OCI-LY1 (cell line): ENCODE measurements at regions not wholly inside any gene's neighbourhood (a gene's known extent, or its start where the extent isn't known, plus 50 kb on each side); places are given as distances from the start of the nearest gene placed in this dataset.

Source experiments
- H2AFZ ChIP-seq: fragments of 200-600 bp; sonication (generic), shearing (Covaris generic); 2 replicates; pipeline ENCODE4 v1.6.0; 2014; ENCODE audit warnings: antibody characterized with exemption, mild to moderate bottlenecking, low read length
- H3F3A ChIP-seq: fragments of 200-600 bp; sonication (generic), shearing (Covaris generic); 2 replicates; pipeline ENCODE4 v1.6.0; 2014; ENCODE audit warnings: mild to moderate bottlenecking, antibody characterized with exemption, low read length, moderate library complexity; ENCODE audit not compliant: insufficient read depth
- H3K27ac ChIP-seq: fragments of 200-600 bp; sonication (generic); 2 replicates; pipeline ENCODE4 v1.5.1; 2014; ENCODE audit warnings: low read length, mixed run types, mild to moderate bottlenecking, low read depth; ENCODE audit not compliant: poor library complexity, severe bottlenecking
- H3K27me3 ChIP-seq: fragments of 200-600 bp; sonication (generic); 2 replicates; pipeline ENCODE4 v1.6.0; 2014; ENCODE audit warnings: antibody characterized with exemption, mild to moderate bottlenecking, low read length, moderate library complexity; ENCODE audit not compliant: insufficient read depth
- H3K36me3 ChIP-seq: fragments of 200-600 bp; sonication (generic); 2 replicates; pipeline ENCODE4 v1.6.1; 2014; ENCODE audit warnings: mild to moderate bottlenecking, antibody characterized with exemption, low read length, moderate library complexity, mixed read lengths; ENCODE audit not compliant: insufficient read depth
- H3K4me1 ChIP-seq: fragments of 200-600 bp; sonication (generic); 2 replicates; pipeline ENCODE4 v1.5.1; 2014; ENCODE audit warnings: mild to moderate bottlenecking, low read length, moderate library complexity; ENCODE audit not compliant: insufficient read depth, severe bottlenecking
- H3K4me2 ChIP-seq: fragments of 200-600 bp; sonication (generic), shearing (Covaris generic); 2 replicates; pipeline ENCODE4 v1.6.1; 2014; ENCODE audit warnings: low read length
- H3K4me3 ChIP-seq: fragments of 200-600 bp; sonication (generic); 2 replicates; pipeline ENCODE4 v1.5.1; 2014; ENCODE audit warnings: low read length, low read depth, mild to moderate bottlenecking, mixed read lengths; ENCODE audit not compliant: poor library complexity, severe bottlenecking
- H3K79me2 ChIP-seq: fragments of 200-600 bp; shearing (Covaris generic); 2 replicates; pipeline ENCODE4 v1.6.1; 2016; ENCODE audit warnings: mixed run types, low read length, mixed read lengths; ENCODE audit not compliant: insufficient read depth
- H3K9ac ChIP-seq: fragments of 200-600 bp; sonication (generic), shearing (Covaris generic); 2 replicates; pipeline ENCODE4 v1.6.1; 2014; ENCODE audit warnings: mild to moderate bottlenecking, low read length, mixed read lengths
- H3K9me2 ChIP-seq: fragments of 200-600 bp; sonication (generic), shearing (Covaris generic); 2 replicates; pipeline ENCODE4 v1.6.1; 2014; ENCODE audit warnings: low read depth, mild to moderate bottlenecking, low read length, mixed read lengths
- H3K9me3 ChIP-seq: fragments of 200-600 bp; shearing (Covaris generic); 2 replicates; pipeline ENCODE4 v1.6.1; 2014; ENCODE audit warnings: low read length, mixed read lengths
- H4K20me1 ChIP-seq: fragments of 200-600 bp; sonication (generic), shearing (Covaris generic); 2 replicates; pipeline ENCODE4 v1.6.0; 2016; ENCODE audit warnings: mild to moderate bottlenecking, low read length; ENCODE audit not compliant: insufficient read depth
- CTCF ChIP-seq: fragments of 200-600 bp; sonication (generic), shearing (Covaris generic); IDR thresholded peaks from 2 replicates; pipeline ENCODE4 v1.5.1; 2017; ENCODE audit warnings: mild to moderate bottlenecking, antibody characterized with exemption, low read length, moderate library complexity, mixed read lengths
- EZH2 ChIP-seq: fragments of 200-600 bp; sonication (generic), shearing (Covaris generic); IDR thresholded peaks from 2 replicates; pipeline ENCODE4 v1.8.0; 2017; ENCODE audit warnings: borderline replicate concordance, mixed run types, mild to moderate bottlenecking, antibody characterized with exemption, low read length, moderate library complexity, mixed read lengths

DNA sequence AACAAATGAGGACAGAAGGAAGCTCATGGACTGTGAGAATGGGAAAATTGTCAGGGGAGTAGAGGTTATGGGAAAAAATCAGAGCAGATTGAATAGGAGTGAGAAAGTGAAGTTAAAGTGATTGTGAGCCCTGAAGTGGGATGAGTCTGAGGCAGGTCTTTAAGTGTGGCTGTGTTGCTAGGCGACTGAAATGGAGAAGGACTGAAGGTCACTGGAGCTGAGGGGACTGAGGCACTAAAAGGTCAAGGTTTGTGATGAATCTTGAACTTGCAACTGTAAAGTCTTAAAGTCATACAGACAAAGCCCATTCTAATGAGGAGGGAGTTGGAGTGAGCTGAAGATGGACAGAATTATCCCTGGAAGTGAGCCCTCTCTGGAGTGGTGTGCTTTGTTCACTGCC lies 518.9 kb downstream of the TUSC7 start:
- Histone ChIP-seq H3F3A (no peaks in the 10 kb centered on the region), H3K9me2 (no peaks in the 10 kb centered on the region), H3K4me1 (no peaks in the 10 kb centered on the region), H4K20me1 (no peaks in the 10 kb centered on the region), H2AFZ (no peak overlapping the region), H3K4me2 (no peak overlapping the region), H3K9ac (no peak overlapping the region), H3K27me3 (no peaks in the 10 kb centered on the region), H3K36me3 (no peaks in the 10 kb centered on the region), H3K4me3 (no peak overlapping the region), H3K9me3 (no peaks in the 10 kb centered on the region), H3K79me2 (no peaks in the 10 kb centered on the region), H3K27ac (no peak overlapping the region)
- TF ChIP-seq EZH2: no peak
- no peak for TF ChIP-seq CTCF

- no peaks in the 10 kb centered on the region for H4K20me1 ChIP-seq
- H3F3A ChIP-seq: no peaks in the 10 kb centered on the region
- H3K4me3 ChIP-seq: no peak overlapping the region
- no peak overlapping the region for H3K9ac ChIP-seq
- H3K27me3 ChIP-seq: no peaks in the 10 kb centered on the region
- H3K9me3 ChIP-seq: no peaks in the 10 kb centered on the region
- no peaks in the 10 kb centered on the region for H3K36me3 ChIP-seq
- no peaks in the 10 kb centered on the region for H3K4me1 ChIP-seq
- H2AFZ ChIP-seq: no peak overlapping the region
- no peak overlapping the region for H3K27ac ChIP-seq
- H3K9me2 ChIP-seq: no peaks in the 10 kb centered on the region
- H3K79me2 ChIP-seq: no peaks in the 10 kb centered on the region
- TF ChIP-seq CTCF (no peak), EZH2 (no peak)
- H3K4me2 ChIP-seq: no peak overlapping the region
These were observed 521.3 kb downstream of the TUSC7 start for GRCh38 chr3:117230924-117231323.

DNA sequence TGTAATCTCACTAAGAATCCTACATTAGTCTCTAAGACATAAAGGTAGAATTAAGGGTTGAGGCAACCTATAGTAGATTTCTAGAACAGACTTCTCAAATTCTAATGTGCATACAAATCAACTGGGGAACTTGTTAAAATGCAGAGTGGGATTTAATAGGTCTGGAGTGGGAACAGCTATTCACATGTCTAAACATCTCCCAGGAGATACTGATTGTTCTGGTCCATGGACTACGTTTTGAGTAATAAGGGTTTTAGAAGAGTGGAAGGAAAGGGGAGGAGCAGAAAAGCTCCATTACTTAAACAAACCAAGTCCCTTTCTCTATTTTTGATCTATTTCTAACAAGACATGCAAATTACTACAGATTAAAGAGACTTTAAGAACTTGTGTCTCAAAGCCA lies 524.8 kb downstream of the TUSC7 start:
- H3F3A ChIP-seq: no peaks in the 10 kb centered on the region
- no peak overlapping the region for H3K9ac ChIP-seq
- H3K4me1 ChIP-seq: no peaks in the 10 kb centered on the region
- H3K27ac ChIP-seq: no peak overlapping the region
- H2AFZ ChIP-seq: no peak overlapping the region
- H4K20me1 ChIP-seq: no peaks in the 10 kb centered on the region
- no peak overlapping the region for H3K4me3 ChIP-seq
- TF ChIP-seq EZH2 (no peak), CTCF (no peak)
- H3K79me2 ChIP-seq: no peaks in the 10 kb centered on the region
- no peaks in the 10 kb centered on the region for H3K9me2 ChIP-seq
- H3K27me3 ChIP-seq: no peaks in the 10 kb centered on the region
- H3K9me3 ChIP-seq: no peaks in the 10 kb centered on the region
- H3K36me3 ChIP-seq: no peaks in the 10 kb centered on the region
- no peak overlapping the region for H3K4me2 ChIP-seq
